ENCODE measurements at regions not wholly inside any gene's neighbourhood (a gene's known extent, or its start where the extent isn't known, plus 50 kb on each side); places are given as distances from the start of the nearest gene placed in this dataset.

DNA sequence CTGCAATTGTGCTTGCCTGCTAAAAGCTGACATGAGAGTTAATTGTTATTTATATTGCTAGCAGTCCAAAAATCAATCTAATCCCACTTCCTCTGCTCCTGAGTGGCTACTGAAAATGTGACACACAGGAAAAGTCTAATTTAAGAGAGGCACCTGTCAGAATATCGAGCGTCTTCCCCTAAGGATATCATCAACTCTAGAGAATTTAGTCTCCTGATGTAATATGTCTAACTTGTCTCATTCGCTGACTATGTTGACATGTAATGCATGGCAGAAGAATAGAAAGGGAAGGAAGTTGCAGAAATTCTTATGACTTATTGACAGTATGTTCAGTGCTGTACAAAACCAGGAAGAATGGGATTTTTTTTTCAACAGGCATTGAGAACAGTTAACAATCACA is 893.4 kb upstream of the CDH8 start:
- POLR2A ChIA-PET (ENCODE audit: partially characterized antibody): no interaction called here
- H3K4me1 ChIP-seq (ENCODE audit: insufficient read depth, low read length): no peaks in the 10 kb centered on the region
- no peak overlapping the region for H3K27ac Mint-ChIP-seq

GRCh38 chr16:62927122-62927521 is 890.9 kb upstream of the CDH8 start:
- intact Hi-C loops (cut with micrococcal nuclease): no loop called here
- no peaks in the 10 kb centered on the region for H3K36me3 ChIP-seq (ENCODE audit: insufficient read depth, low read length)
- H3K27me3 ChIP-seq (ENCODE audit: insufficient read depth, low read length): no peaks in the 10 kb centered on the region
- POLR2A ChIA-PET (ENCODE audit: partially characterized antibody): no interaction called here
- H3K4me3 Mint-ChIP-seq: no peak overlapping the region
- H3K27ac Mint-ChIP-seq: no peak overlapping the region
- CTCF ChIA-PET (ENCODE audit: partially characterized antibody): no interaction called here
- peaks cover 3 to 51% (median 28%) of the 10 kb centered on the region in 8 donors for H3K9me3 Mint-ChIP-seq
- H3K27ac ChIP-seq (ENCODE audit: low read depth, low read length): no peak overlapping the region
- DNase-seq: no peak
- H3K4me3 ChIP-seq (ENCODE audit: low read length in 2 of 2): no peak overlapping the region
- H3K9me3 ChIP-seq (ENCODE audit: control insufficient read depth in 1 of 2, low read length in 2 of 2): peaks cover 0 to 5% of the 10 kb centered on the region in 2 donors
- H3K4me1 Mint-ChIP-seq: no peaks in the 10 kb centered on the region
- no peaks in the 10 kb centered on the region for H3K36me3 Mint-ChIP-seq
- H3K4me1 ChIP-seq (ENCODE audit: insufficient read depth, low read length): no peaks in the 10 kb centered on the region
- H3K27me3 Mint-ChIP-seq: no peaks in the 10 kb centered on the region

More for the DNA sequence above, 893.4 kb upstream of the CDH8 start:
- Mint-ChIP-seq H3K4me3 (no peak overlapping the region), H3K4me1 (no peaks in the 10 kb centered on the region), H3K27me3 (no peaks in the 10 kb centered on the region), H3K9me3 (peaks cover 4 to 41% (median 23%) of the 10 kb centered on the region in 8 donors), H3K36me3 (no peaks in the 10 kb centered on the region)
- no peak overlapping the region for H3K4me3 ChIP-seq (ENCODE audit: low read length in 2 of 2)
- no peak for DNase-seq
- CTCF ChIA-PET (ENCODE audit: partially characterized antibody): no interaction called here
- no peaks in the 10 kb centered on the region for H3K9me3 ChIP-seq (ENCODE audit: control insufficient read depth in 1 of 2, low read length in 2 of 2)
- H3K36me3 ChIP-seq (ENCODE audit: insufficient read depth, low read length): no peaks in the 10 kb centered on the region
- no peaks in the 10 kb centered on the region for H3K27me3 ChIP-seq (ENCODE audit: insufficient read depth, low read length)
- H3K27ac ChIP-seq (ENCODE audit: low read depth, low read length): no peak overlapping the region
- intact Hi-C loops (cut with micrococcal nuclease): no loop called here

DNA sequence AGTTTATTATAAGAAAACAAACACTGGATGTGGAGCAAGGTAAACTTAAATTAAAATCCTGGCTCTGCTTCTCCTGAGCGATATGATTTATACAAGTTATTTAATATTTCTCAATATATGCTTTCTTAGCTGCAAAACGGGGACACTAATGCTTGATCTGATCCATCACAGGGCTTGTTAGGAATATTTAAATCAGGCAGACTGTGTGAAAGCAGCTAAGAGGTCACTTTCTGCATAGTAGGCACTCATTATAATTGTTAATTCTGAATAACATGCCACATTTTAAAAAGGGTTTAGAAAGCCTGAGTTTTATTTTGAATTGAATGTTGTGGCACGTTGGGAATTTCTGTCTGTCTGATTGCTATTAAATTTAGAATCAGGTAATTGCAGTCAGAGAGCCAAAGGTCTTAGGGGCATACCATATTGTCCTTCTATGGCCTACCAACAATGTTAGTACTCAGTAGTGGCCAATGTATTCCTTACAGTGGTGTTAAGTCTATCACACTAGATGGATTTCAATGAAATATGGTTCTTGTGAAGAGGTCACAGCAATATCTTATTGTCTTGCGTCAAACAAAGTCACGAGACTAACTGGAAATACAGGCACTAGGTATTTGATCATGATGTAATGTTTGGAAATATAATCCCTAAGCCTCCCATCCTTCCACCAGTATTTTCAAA is 890.0 kb upstream of the CDH8 start:
- DNase-seq: no peak
- CTCF ChIA-PET (ENCODE audit: partially characterized antibody): no interaction called here
- Mint-ChIP-seq H3K4me1 (no peaks in the 10 kb centered on the region), H3K27ac (no peak overlapping the region), H3K4me3 (no peak overlapping the region), H3K36me3 (no peaks in the 10 kb centered on the region), H3K27me3 (no peaks in the 10 kb centered on the region), H3K9me3 (peaks cover 3 to 46% (median 29%) of the 10 kb centered on the region in 8 donors)
- Histone ChIP-seq H3K9me3 (ENCODE audit: control insufficient read depth in 1 of 2, low read length in 2 of 2) (peaks cover 0 to 5% of the 10 kb centered on the region in 2 donors), H3K36me3 (ENCODE audit: insufficient read depth, low read length) (no peaks in the 10 kb centered on the region), H3K4me1 (ENCODE audit: insufficient read depth, low read length) (no peaks in the 10 kb centered on the region), H3K27ac (ENCODE audit: low read depth, low read length) (no peak overlapping the region), H3K27me3 (ENCODE audit: insufficient read depth, low read length) (no peaks in the 10 kb centered on the region), H3K4me3 (ENCODE audit: low read length in 2 of 2) (no peak overlapping the region)
- POLR2A ChIA-PET (ENCODE audit: partially characterized antibody): no interaction called here
- intact Hi-C loops (cut with micrococcal nuclease): no loop called here

DNA sequence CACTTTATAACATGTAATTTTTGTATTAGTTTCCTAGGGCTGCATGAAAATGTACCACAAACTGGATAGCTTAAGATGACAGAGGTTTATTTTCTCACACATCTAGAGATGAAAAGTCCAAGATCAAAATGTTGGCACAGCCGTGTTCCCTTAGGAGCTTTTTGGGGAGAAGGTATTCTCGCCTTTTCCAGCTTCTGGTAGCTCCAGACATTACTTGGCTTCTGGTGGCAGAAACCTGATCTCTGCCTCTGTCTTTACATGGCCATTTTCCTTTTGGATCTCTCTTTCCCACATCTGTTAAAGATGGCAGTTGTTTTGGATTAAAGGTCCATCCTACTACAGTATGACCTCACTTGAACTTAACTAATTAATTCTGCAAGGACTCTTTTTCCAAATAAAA is 885.7 kb upstream of the CDH8 start:
- H3K27me3 Mint-ChIP-seq: no peaks in the 10 kb centered on the region
- intact Hi-C loops (cut with micrococcal nuclease): no loop called here
- H3K9me3 Mint-ChIP-seq: peaks cover 3 to 34% (median 23%) of the 10 kb centered on the region in 8 donors
- DNase-seq: no peak
- CTCF ChIA-PET (ENCODE audit: partially characterized antibody): no interaction called here
- H3K27ac Mint-ChIP-seq: no peak overlapping the region
- no peaks in the 10 kb centered on the region for H3K27me3 ChIP-seq (ENCODE audit: insufficient read depth, low read length)
- peaks cover 0 to 5% of the 10 kb centered on the region in 2 donors for H3K9me3 ChIP-seq (ENCODE audit: control insufficient read depth in 1 of 2, low read length in 2 of 2)
- no peaks in the 10 kb centered on the region for H3K4me1 ChIP-seq (ENCODE audit: insufficient read depth, low read length)
- H3K36me3 Mint-ChIP-seq: no peaks in the 10 kb centered on the region
- no peaks in the 10 kb centered on the region for H3K36me3 ChIP-seq (ENCODE audit: insufficient read depth, low read length)
- no peak overlapping the region for H3K4me3 ChIP-seq (ENCODE audit: low read length in 2 of 2)
- no peaks in the 10 kb centered on the region for H3K4me1 Mint-ChIP-seq
- no peak overlapping the region for H3K4me3 Mint-ChIP-seq
- H3K27ac ChIP-seq (ENCODE audit: low read depth, low read length): no peak overlapping the region
- POLR2A ChIA-PET (ENCODE audit: partially characterized antibody): no interaction called here

DNA sequence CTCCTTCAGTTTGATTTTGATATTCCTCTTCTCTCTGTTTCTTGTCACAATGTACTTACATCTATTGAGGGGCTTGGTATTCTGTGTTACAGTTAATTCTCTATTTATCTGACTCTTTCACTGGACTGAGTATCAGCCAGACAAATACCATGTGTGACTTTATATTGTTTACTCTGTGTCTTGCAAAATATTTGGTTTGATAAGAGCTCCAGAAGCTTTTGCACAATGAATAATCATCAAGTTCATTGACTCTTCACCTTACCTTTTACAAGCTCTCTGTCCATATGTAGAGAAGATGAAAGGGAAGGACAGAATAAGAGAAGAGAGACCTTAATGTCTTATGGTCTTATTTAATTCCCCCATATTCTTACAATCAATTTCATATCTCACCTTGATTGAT is 877.7 kb upstream of the CDH8 start:
- H3K4me3 Mint-ChIP-seq: no peak overlapping the region
- H3K27ac ChIP-seq (ENCODE audit: low read depth, low read length): no peak overlapping the region
- CTCF ChIA-PET (ENCODE audit: partially characterized antibody): no interaction called here
- peaks cover 3 to 37% (median 19%) of the 10 kb centered on the region in 8 donors for H3K9me3 Mint-ChIP-seq
- no peaks in the 10 kb centered on the region for H3K27me3 Mint-ChIP-seq
- no peak for DNase-seq
- no peaks in the 10 kb centered on the region for H3K27me3 ChIP-seq (ENCODE audit: insufficient read depth, low read length)
- no peaks in the 10 kb centered on the region for H3K4me1 ChIP-seq (ENCODE audit: insufficient read depth, low read length)
- no peaks in the 10 kb centered on the region for H3K36me3 Mint-ChIP-seq
- H3K27ac Mint-ChIP-seq: no peak overlapping the region
- H3K9me3 ChIP-seq (ENCODE audit: control insufficient read depth in 1 of 2, low read length in 2 of 2): no peaks in the 10 kb centered on the region
- H3K4me3 ChIP-seq (ENCODE audit: low read length in 2 of 2): no peak overlapping the region
- intact Hi-C loops (cut with micrococcal nuclease): no loop called here
- H3K4me1 Mint-ChIP-seq: no peaks in the 10 kb centered on the region
- H3K36me3 ChIP-seq (ENCODE audit: insufficient read depth, low read length): no peaks in the 10 kb centered on the region
- POLR2A ChIA-PET (ENCODE audit: partially characterized antibody): no interaction called here

DNA sequence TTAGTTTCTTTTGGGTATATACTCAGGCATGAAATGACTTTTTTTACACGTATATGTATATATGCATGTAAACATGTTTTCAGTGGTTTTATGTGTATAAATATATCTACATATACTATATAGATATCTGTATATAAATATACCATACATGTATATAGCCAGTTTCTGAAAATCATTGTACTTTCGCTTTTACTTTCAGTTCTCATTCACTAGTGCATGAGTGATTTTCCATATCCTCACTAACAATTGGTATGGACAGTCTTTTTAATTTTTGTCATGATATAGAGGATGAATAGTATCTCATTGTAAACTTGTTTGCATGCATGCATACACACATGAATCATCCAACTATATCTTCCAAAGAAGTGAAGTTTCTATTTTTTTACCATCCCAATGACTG is 877.1 kb upstream of the CDH8 start:
- POLR2A ChIA-PET (ENCODE audit: partially characterized antibody): no interaction called here
- H3K36me3 Mint-ChIP-seq: no peaks in the 10 kb centered on the region
- H3K27ac Mint-ChIP-seq: no peak overlapping the region
- H3K27me3 ChIP-seq (ENCODE audit: insufficient read depth, low read length): no peaks in the 10 kb centered on the region
- H3K36me3 ChIP-seq (ENCODE audit: insufficient read depth, low read length): no peaks in the 10 kb centered on the region
- H3K9me3 Mint-ChIP-seq: peaks cover 0 to 33% (median 17%) of the 10 kb centered on the region in 8 donors
- no peaks in the 10 kb centered on the region for H3K9me3 ChIP-seq (ENCODE audit: control insufficient read depth in 1 of 2, low read length in 2 of 2)
- no peak for DNase-seq
- intact Hi-C loops (cut with micrococcal nuclease): no loop called here
- H3K4me3 ChIP-seq (ENCODE audit: low read length in 2 of 2): no peak overlapping the region
- H3K4me1 ChIP-seq (ENCODE audit: insufficient read depth, low read length): no peaks in the 10 kb centered on the region
- CTCF ChIA-PET (ENCODE audit: partially characterized antibody): no interaction called here
- no peak overlapping the region for H3K27ac ChIP-seq (ENCODE audit: low read depth, low read length)
- H3K4me1 Mint-ChIP-seq: no peaks in the 10 kb centered on the region
- H3K4me3 Mint-ChIP-seq: no peak overlapping the region
- no peaks in the 10 kb centered on the region for H3K27me3 Mint-ChIP-seq

- Histone ChIP-seq H3K27ac (ENCODE audit: low read depth, low read length) (no peak overlapping the region), H3K4me3 (ENCODE audit: low read length in 2 of 2) (no peak overlapping the region), H3K27me3 (ENCODE audit: insufficient read depth, low read length) (no peaks in the 10 kb centered on the region), H3K36me3 (ENCODE audit: insufficient read depth, low read length) (no peaks in the 10 kb centered on the region), H3K4me1 (ENCODE audit: insufficient read depth, low read length) (no peaks in the 10 kb centered on the region), H3K9me3 (ENCODE audit: control insufficient read depth in 1 of 2, low read length in 2 of 2) (no peaks in the 10 kb centered on the region)
- Mint-ChIP-seq H3K36me3 (no peaks in the 10 kb centered on the region), H3K27ac (no peak overlapping the region), H3K4me3 (no peak overlapping the region), H3K9me3 (peaks cover 3 to 39% (median 23%) of the 10 kb centered on the region in 8 donors), H3K4me1 (no peaks in the 10 kb centered on the region), H3K27me3 (no peaks in the 10 kb centered on the region)
- ChIA-PET CTCF (ENCODE audit: partially characterized antibody) (no interaction called here), POLR2A (ENCODE audit: partially characterized antibody) (interaction anchor here (0.6 kb wide), 1 partner anchor 32 kb away, joined by 4 read pairs; no protein-coding TSS in a partner anchor)
- DNase-seq: no peak
- intact Hi-C loops (cut with micrococcal nuclease): no loop called here
Observed at GRCh38 chr16:62909597-62909996, 873.4 kb upstream of the CDH8 start.
